K562 (cell line): ENCODE measurements at regions not wholly inside any gene's neighbourhood (a gene's known extent, or its start where the extent isn't known, plus 50 kb on each side); places are given as distances from the start of the nearest gene placed in this dataset.

ENCODE experiments used
- ATAC-seq: fragments of 200-7000 bp; cut with Tn5 transposase; 3 replicates; pipeline ENCODE4 v1.9.1; 2020; ENCODE audit warnings: moderate library complexity
- BruUV-seq: library from RNA; stranded (reverse); fragments of 400-500 nt; replicated peaks from 2 replicates; lab custom pipeline; 2021; lab: Mats Ljungman, UMichigan
- CTCF ChIA-PET: fragments of 300-600 bp; formaldehyde crosslinking; extraction: SDS; loops from one replicate; lab custom pipeline; 2021; ENCODE audit warnings: low intra/inter-chr PET ratio; lab: Yijun Ruan, JAX
- POLR2A ChIA-PET: fragments of 300-600, 350-650 bp; sonication (Branson Sonifier 250); formaldehyde crosslinking; extraction: SDS; loops from one replicate; lab custom pipeline; 2021; ENCODE audit warnings: antibody characterized with exemption, inconsistent platforms; lab: Yijun Ruan, JAX
- DNase-seq, 4 experiments: peaks; one replicate each; pipeline versions ENCODE4 v3.0.0 to v3.0.0-alpha.2; 2011 to 2018; ENCODE audit warnings: low spot score in 3 of 4, mixed read lengths in 3 of 4; ENCODE audit errors: extremely low read depth in 1 of 4
- FAIRE-seq: peaks from 2 replicates; lab custom pipeline; 2011; peaks lifted over from hg19 to GRCh38; lab: Jason Lieb, UNC
- H2AFZ ChIP-seq: 2 replicates; pipeline ENCODE4 v1.6.0; 2011; ENCODE audit warnings: low read depth, low read length, control low read depth, inconsistent platforms
- H3K27ac ChIP-seq: fragments of 200-600 bp; 3 replicates; pipeline ENCODE4 v1.8.0; 2011; ENCODE audit warnings: low read depth, mild to moderate bottlenecking, control low read depth, inconsistent platforms, low read length, moderate library complexity, mixed read lengths; ENCODE audit errors: extremely low read depth
- H3K27me3 ChIP-seq, 2 experiments: fragments of 300-600 bp in 1 of 2; 2 replicates in 1 of 2; 3 replicates in 1 of 2; pipeline versions ENCODE4 v1.6.0 to v1.8.0; 2011; ENCODE audit warnings: inconsistent platforms in 2 of 2, low read length in 2 of 2, mild to moderate bottlenecking in 1 of 2, mixed read lengths in 1 of 2, moderate library complexity in 1 of 2; ENCODE audit not compliant: control insufficient read depth in 2 of 2, insufficient read depth in 2 of 2
- H3K36me3 ChIP-seq: fragments of 300-600 bp; 3 replicates; pipeline ENCODE4 v1.8.0; 2011; ENCODE audit warnings: mild to moderate bottlenecking, low read length, inconsistent platforms; ENCODE audit not compliant: control insufficient read depth, insufficient read depth
- H3K4me1 ChIP-seq, 2 experiments: fragments of 200-600 bp in 1 of 2; replicated peaks in 1 of 2; 2 replicates in 1 of 2; 3 replicates in 1 of 2; pipeline versions ENCODE4 v1.5.1 to v1.8.0; 2011; ENCODE audit warnings: inconsistent platforms in 2 of 2, low read length in 2 of 2, mild to moderate bottlenecking in 1 of 2, mixed read lengths in 1 of 2, moderate library complexity in 1 of 2; ENCODE audit not compliant: control insufficient read depth in 2 of 2, insufficient read depth in 2 of 2
- H3K4me2 ChIP-seq: 2 replicates; pipeline ENCODE4 v1.6.1; 2011; ENCODE audit warnings: low read length, control low read depth, inconsistent platforms, mixed read lengths; ENCODE audit not compliant: insufficient read depth
- H3K4me3 ChIP-seq: fragments of 200-600 bp; sonication (generic), shearing (Covaris generic); 2 replicates; pipeline ENCODE4 v1.5.1; 2016; ENCODE audit warnings: control low read depth, inconsistent platforms
- H3K79me2 ChIP-seq: fragments of 200-600 bp; 3 replicates; pipeline ENCODE4 v1.8.0; 2011; ENCODE audit warnings: low read length, inconsistent platforms; ENCODE audit not compliant: control insufficient read depth, insufficient read depth
- H3K9ac ChIP-seq, 2 experiments: 2 replicates each; pipeline versions ENCODE4 v1.6.0 to v1.6.1; 2011; ENCODE audit warnings: low read depth in 2 of 2, low read length in 2 of 2, control low read depth in 1 of 2, inconsistent platforms in 1 of 2, mild to moderate bottlenecking in 1 of 2, mixed read lengths in 1 of 2; ENCODE audit not compliant: insufficient read depth in 1 of 2
- H3K9me1 ChIP-seq: one replicate; pipeline ENCODE4 v1.6.0; 2011; ENCODE audit warnings: inconsistent platforms, mild to moderate bottlenecking, low read length, moderate library complexity; ENCODE audit not compliant: control insufficient read depth, insufficient read depth
- H3K9me3 ChIP-seq: replicated peaks from 2 replicates; pipeline ENCODE4 v1.5.1; 2011; ENCODE audit warnings: low read depth, low read length, inconsistent platforms; ENCODE audit not compliant: control insufficient read depth, insufficient read depth
- H4K20me1 ChIP-seq: replicated peaks from 2 replicates; pipeline ENCODE4 v1.6.1; 2011; ENCODE audit warnings: low read length, inconsistent platforms, mixed read lengths; ENCODE audit not compliant: control insufficient read depth, insufficient read depth
- E2F4 ChIP-seq: sonication (generic); formaldehyde crosslinking; IDR thresholded peaks from 2 replicates; pipeline ENCODE4 v1.8.0; 2022; ENCODE audit warnings: mild to moderate bottlenecking, low read depth, missing genetic modification reagents
- FOXJ3 ChIP-seq: sonication (generic); formaldehyde crosslinking; IDR thresholded peaks from 2 replicates; pipeline ENCODE4 v1.4.0; 2020; ENCODE audit warnings: mild to moderate bottlenecking, missing genetic modification reagents
- KLF16 ChIP-seq: IDR thresholded peaks from 2 replicates; pipeline ENCODE4 v1.6.1; 2016; ENCODE audit warnings: antibody characterized with exemption
- MCM5 ChIP-seq: fragments of 450-650 bp; IDR thresholded peaks from 2 replicates; pipeline ENCODE4 v1.6.1; 2016; ENCODE audit warnings: low read depth
- NR2F6 ChIP-seq: fragments of 450-650 bp; formaldehyde crosslinking; IDR thresholded peaks from 2 replicates; pipeline ENCODE4 v1.4.0; 2020; ENCODE audit warnings: mild to moderate bottlenecking
- PTBP1 ChIP-seq: fragments of 200-400 bp; formaldehyde crosslinking; IDR thresholded peaks from 2 replicates; pipeline ENCODE4 v1.6.1; 2017; ENCODE audit warnings: low read depth, low read length
- XRCC3 ChIP-seq: fragments of 450-650 bp; IDR thresholded peaks from 2 replicates; pipeline ENCODE4 v1.6.1; 2017; ENCODE audit warnings: mild to moderate bottlenecking, moderate library complexity
- ZKSCAN8 ChIP-seq: fragments of 200-800 bp; sonication (Bioruptor generic); IDR thresholded peaks from 2 replicates; pipeline ENCODE4 v1.6.1; 2016; ENCODE audit warnings: missing genetic modification characterization, missing compliant biosample characterization
- WGBS: fragments of 100-300 bp; shearing (Covaris generic); methylation state at CpG from one replicate; pipeline ENCODE4 v1.1.6; 2016; ENCODE audit warnings: low coverage, mixed read lengths; ENCODE audit not compliant: insufficient coverage; ENCODE audit errors: missing lambda C conversion rate; 5-methylcytosine and 5-hydroxymethylcytosine counted together
- in situ Hi-C: fragments of 300-500 bp; cut with MboI; formaldehyde crosslinking; loops from 4 replicates; pipeline ENCODE4 v1.15.0; 2018; ENCODE audit warnings: inconsistent platforms, mixed read lengths
- intact Hi-C: fragments of 100-400 bp; cut with micrococcal nuclease; formaldehyde crosslinking; loops from 2 replicates; pipeline ENCODE4 v1.14.2; 2022
- TF ChIP-seq, protein P1 (sequence below): sonication (generic); formaldehyde crosslinking; IDR thresholded peaks from 2 replicates; pipeline ENCODE4 v1.8.1; 2023; ENCODE audit warnings: mild to moderate bottlenecking, missing genetic modification reagents, moderate library complexity

GRCh38 chr5:167576126-167576525 is 715.3 kb upstream of the WWC1 start:
- intact Hi-C loops = no loop called here
- H3K9me3 ChIP-seq = no peaks in the 10 kb centered on the region
- ChIA-PET CTCF (no interaction called here), POLR2A (no interaction called here)
- no peak overlapping the region for H3K27ac ChIP-seq
- ATAC-seq (no peak), DNase-seq (no peak), FAIRE-seq (no peak)
- no peaks in the 10 kb centered on the region for H3K27me3 ChIP-seq
- no peak overlapping the region for H2AFZ ChIP-seq
- no peaks in the 10 kb centered on the region for H4K20me1 ChIP-seq
- TF ChIP-seq FOXJ3 (CRISPR knock-in tag) = no peak
- in situ Hi-C loops = no loop called here
- no peak overlapping the region for H3K9ac ChIP-seq
- no peaks in the 10 kb centered on the region for H3K4me1 ChIP-seq
- H3K9me1 ChIP-seq = no peaks in the 10 kb centered on the region
- 0% methylated on average over 2 of the region's 2 CpGs for WGBS
- no peak overlapping the region for H3K4me2 ChIP-seq
- H3K4me3 ChIP-seq = no peak overlapping the region
- BruUV-seq = no TSS peak
- no peaks in the 10 kb centered on the region for H3K79me2 ChIP-seq
- no peaks in the 10 kb centered on the region for H3K36me3 ChIP-seq

DNA sequence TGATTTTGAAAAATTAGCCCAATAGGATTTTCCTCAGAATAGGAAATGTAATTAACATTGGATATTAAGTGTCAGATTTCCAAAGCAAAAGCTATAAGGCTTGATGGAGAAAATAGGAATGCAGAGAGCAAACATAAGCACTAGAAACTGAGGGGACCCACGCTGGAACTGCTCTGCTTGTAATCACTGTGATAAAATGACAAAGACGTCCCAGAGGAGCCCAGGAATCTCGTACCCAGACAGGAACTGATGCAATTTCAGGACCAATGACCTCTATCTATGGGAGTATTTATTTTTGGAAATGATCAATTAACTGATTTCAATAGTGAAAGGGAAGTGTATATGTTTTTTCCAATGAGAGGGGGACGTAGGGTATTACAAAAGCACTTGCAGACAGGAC is 714.5 kb upstream of the WWC1 start:
- no peak for ATAC-seq
- Histone ChIP-seq H3K4me1 (no peaks in the 10 kb centered on the region), H3K9me1 (no peaks in the 10 kb centered on the region), H4K20me1 (no peaks in the 10 kb centered on the region), H3K4me3 (no peak overlapping the region), H3K9ac (no peak overlapping the region), H3K4me2 (no peak overlapping the region), H3K27me3 (no peaks in the 10 kb centered on the region)
- POLR2A ChIA-PET = no interaction called here
- in situ Hi-C loops = no loop called here
- no peak for FAIRE-seq
- no TSS peak for BruUV-seq
- CTCF ChIA-PET = no interaction called here
- no peak for DNase-seq
- TF ChIP-seq PTBP1 = no peak
- TF ChIP-seq E2F4 (CRISPR knock-in tag) = no peak
- TF ChIP-seq ZKSCAN8 (CRISPR knock-in tag) = no peak
- TF ChIP-seq, protein P1, sequence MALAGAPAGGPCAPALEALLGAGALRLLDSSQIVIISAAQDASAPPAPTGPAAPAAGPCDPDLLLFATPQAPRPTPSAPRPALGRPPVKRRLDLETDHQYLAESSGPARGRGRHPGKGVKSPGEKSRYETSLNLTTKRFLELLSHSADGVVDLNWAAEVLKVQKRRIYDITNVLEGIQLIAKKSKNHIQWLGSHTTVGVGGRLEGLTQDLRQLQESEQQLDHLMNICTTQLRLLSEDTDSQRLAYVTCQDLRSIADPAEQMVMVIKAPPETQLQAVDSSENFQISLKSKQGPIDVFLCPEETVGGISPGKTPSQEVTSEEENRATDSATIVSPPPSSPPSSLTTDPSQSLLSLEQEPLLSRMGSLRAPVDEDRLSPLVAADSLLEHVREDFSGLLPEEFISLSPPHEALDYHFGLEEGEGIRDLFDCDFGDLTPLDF (CRISPR knock-in tag) = no peak
- TF ChIP-seq KLF16 = no peak
- TF ChIP-seq NR2F6 = no peak
- TF ChIP-seq XRCC3 = no peak
- no peak for TF ChIP-seq MCM5
- TF ChIP-seq, all 486 proteins: peak for 0
- no peaks in the 10 kb centered on the region for H3K36me3 ChIP-seq
- intact Hi-C loops = no loop called here
- 0% methylated on average over 4 of the region's 4 CpGs for WGBS
- no peak overlapping the region for H3K27ac ChIP-seq
- no peaks in the 10 kb centered on the region for H3K79me2 ChIP-seq
- no peak overlapping the region for H2AFZ ChIP-seq
- no peaks in the 10 kb centered on the region for H3K9me3 ChIP-seq
